Fibroblast of the conjunctiva (primary cell): ENCODE measurements at regions not wholly inside any gene's neighbourhood (a gene's known extent, or its start where the extent isn't known, plus 50 kb on each side); places are given as distances from the start of the nearest gene placed in this dataset.
A peak's percentile ranks its signal among the peaks of the same experiment; 100 is the strongest.
"Not testable (repeated sequence)": the region's sequence is repeated elsewhere in the genome, so short reads cannot be mapped to it uniquely, and the experiment has no call there.

Source experiments
- DNase-seq: peaks from one replicate; pipeline ENCODE4 v3.0.0-alpha.2; 2010; ENCODE audit warnings: low read depth

DNA sequence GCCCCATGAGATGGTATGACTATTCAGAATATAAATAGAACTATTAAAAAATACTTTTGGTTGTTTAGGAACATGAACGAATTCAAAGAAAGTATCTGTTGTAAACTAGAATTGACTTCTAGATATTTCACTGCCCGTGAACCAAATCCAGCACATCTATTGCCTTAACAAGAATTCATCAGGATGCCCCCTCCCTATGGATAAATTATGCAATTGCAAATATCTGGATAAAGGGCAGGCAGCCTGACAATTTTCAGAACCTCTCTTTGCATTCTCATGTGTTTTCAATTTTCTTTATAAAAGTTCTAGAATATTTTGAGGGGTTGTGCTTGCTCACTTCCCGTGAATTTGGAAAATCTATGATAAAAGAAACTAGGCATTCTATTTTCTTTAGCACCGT lies 822.1 kb upstream of the SORCS1 start:
- no peak for DNase-seq

- no peak for DNase-seq
Observed at GRCh38 chr10:107984581-107984980, 820.1 kb upstream of the SORCS1 start.

GRCh38 chr10:107984149-107984548 lies 819.6 kb upstream of the SORCS1 start:
- no peak for DNase-seq

DNA sequence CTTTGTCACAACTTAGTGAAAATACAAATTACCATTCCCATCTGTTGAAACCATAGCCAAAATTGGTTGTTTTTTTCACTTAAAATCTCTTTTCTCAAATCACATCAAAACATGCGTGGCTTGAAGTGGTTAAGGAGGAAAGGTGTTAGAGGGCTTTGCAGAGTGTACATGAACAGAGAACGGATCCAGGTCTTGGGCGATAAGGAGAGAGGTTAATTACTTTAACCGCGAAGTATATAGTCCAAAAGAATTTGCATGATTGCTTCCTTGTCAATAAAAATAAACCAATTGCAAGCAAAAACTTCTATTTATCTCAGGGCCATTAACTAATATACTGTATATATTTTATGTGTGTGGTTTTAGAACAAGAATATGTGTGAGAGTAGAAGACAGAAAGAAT lies 813.9 kb upstream of the SORCS1 start:
- DNase-seq: no peak

- peak; percentile 69 for DNase-seq
Observed at GRCh38 chr10:107971973-107972372, 807.5 kb upstream of the SORCS1 start.

DNA sequence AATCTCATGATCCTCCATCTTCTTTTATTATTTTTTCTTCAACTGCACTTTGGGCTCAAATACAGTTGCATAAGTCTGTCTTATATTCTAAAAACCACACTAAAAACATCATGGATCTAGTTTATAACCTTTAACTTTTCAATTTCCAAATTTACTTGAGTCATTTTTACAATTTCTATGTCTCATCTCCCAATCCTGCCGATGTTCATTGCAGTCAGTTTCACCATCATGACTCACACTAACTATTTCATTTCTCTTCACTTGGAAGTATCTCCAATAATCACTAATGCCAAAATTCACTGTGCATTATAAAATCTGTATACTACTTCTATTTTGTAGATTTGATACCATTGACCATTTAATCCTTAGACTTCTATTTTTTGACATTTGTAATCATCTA lies 806.9 kb upstream of the SORCS1 start:
- peak; percentile 78 for DNase-seq

- DNase-seq: no peak
Observed at GRCh38 chr10:107970512-107970911, 806.0 kb upstream of the SORCS1 start.

GRCh38 chr10:107969936-107970335 lies 805.4 kb upstream of the SORCS1 start:
- no peak for DNase-seq

GRCh38 chr10:107966826-107967225 lies 802.3 kb upstream of the SORCS1 start:
- DNase-seq: no peak

GRCh38 chr10:107952649-107953556 lies 788.4 kb upstream of the SORCS1 start:
- no peak for DNase-seq

- DNase-seq: not testable (repeated sequence)
Observed at GRCh38 chr10:107950411-107951062, 786.0 kb upstream of the SORCS1 start.

- no peak for DNase-seq
Observed at GRCh38 chr10:107942826-107943225, 778.3 kb upstream of the SORCS1 start.

GRCh38 chr10:107933076-107933475 lies 768.6 kb upstream of the SORCS1 start:
- no peak for DNase-seq

- no peak for DNase-seq
Observed at GRCh38 chr10:107931808-107932207, 767.3 kb upstream of the SORCS1 start.

DNA sequence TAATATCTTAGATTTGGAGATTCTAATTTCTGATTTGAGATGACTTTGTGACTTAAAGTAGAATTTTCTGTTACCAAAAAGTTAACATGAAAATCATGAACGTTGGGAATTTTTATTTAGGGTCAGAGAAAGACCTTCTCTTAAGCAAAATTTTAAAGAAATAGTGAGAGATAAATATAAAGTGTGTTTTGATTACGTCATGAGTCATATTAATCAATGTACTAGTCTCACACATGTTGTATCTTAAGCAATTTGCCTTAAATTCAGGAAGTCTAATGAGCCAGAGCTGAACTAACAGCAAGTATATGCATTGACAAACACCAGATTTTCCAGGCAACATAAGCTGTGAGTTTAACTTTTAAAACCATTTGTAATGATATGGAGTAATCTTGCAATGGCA lies 765.5 kb upstream of the SORCS1 start:
- no peak for DNase-seq

- no peak for DNase-seq
Observed at GRCh38 chr10:107924458-107924857, 760.0 kb upstream of the SORCS1 start.

GRCh38 chr10:107919626-107920235 lies 755.2 kb upstream of the SORCS1 start:
- DNase-seq: no peak

GRCh38 chr10:107918171-107918570 lies 753.7 kb upstream of the SORCS1 start:
- DNase-seq: no peak

- DNase-seq: peak; percentile 67
Observed at GRCh38 chr10:107915215-107915610, 750.7 kb upstream of the SORCS1 start.

DNA sequence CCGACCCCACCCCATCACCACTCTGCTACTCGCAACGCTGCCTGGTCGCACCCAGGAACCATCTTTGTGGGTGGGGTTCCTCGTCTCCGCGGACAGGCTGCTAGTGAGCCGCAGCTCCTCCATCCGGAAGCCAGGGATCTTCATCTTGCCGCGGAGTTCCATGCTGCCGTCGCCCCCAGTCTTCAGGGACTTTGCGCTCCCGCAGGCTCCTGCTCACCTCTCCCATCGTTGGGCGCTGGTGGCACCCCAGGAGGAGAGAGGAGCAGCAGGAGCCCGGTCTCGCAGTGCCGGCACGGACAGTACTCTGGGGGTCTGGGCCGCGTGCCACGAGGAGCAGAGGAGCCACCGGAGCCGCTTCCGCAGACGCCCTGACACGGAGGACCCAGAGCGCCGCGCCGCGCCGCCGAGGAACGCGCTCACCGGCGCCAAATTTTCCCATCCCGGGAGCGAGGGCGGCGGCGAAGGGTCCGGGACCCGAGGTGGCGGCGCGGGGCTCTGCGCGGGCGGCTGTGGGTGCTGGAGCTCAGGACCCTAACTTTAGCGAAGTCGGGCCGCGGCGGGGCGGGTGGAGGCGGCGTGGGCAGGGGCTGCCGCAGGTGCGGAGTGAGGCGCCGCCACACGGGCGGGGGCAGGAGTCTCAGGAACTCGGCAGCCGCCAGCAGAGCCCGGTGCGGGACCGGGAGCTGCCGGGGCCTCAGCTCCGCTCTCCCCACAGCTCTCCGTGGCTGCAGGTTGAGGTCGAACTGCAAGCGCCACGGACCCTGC lies 750.1 kb upstream of the SORCS1 start:
- no peak for DNase-seq

DNA sequence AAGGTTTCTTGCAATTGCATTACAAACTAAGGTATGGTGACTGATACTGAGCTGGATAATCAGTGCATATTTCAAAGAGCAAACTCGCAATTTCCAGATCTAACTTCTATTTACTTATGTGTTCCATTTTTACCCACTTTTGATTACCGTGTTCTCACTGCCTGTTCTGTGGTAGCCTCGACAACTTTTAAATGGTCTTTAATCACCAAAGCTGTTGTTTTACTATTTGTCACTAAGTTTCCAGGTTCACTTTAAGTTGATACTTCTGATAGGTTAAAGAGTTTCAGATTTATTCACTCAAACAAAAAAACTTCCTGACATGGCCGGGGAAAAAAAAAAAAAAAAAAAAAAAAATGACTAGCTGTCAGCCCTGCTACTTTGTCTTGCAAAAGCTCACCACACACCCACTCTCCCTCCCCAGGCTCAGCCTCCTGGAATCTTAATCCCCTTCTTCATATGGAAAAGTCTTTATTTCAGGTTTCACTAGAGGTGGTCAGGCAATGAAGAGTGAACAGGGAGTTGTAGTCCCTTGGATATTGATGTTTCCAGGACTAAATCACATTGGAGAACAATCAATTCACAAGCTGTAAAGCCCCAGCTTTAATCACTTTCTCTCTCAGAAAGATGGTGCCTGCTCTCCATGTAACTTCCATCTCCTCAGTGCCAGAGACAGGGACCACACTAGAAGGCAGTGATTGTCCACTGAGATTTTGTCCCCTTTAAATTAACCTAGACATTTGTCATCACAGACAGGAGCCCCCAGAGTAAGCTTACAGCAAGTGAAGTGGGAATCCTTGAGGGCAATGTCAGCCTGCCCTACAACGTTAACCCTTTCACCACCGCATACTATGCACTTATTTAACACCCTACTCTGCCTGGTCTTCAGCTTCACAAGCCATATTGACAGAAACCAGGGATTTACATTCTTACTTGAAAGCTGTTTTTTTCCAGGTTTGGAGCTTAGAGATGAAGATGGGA lies 749.1 kb upstream of the SORCS1 start:
- DNase-seq: no peak
